NCI-H1436 (cell line): ENCODE measurements at regions not wholly inside any gene's neighbourhood (a gene's known extent, or its start where the extent isn't known, plus 50 kb on each side); places are given as distances from the start of the nearest gene placed in this dataset.

Source experiments
- DNase-seq: peaks from one replicate; lab custom pipeline; 2025; lab: John Stamatoyannopoulos, UW

DNA sequence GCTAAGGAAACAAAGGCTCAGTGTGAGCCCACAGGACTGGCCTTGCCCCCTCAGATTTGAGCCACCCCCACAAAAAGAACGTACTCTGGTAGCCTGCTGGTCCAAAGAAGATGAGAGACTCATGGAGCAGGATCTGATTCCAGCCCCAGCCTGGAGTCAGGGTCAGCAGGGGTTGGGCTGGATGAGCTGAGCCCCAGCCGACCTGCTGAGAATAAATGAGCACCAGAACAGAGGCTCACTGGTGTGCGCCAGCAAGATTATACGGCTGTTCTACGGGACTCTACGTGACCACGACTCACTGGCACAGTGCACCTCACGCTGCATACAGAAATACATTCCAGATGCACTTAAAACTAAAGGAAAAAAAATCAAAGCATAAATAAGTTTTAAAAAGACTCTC is 186.0 kb upstream of the RPL38 start:
- DNase-seq: no peak

DNA sequence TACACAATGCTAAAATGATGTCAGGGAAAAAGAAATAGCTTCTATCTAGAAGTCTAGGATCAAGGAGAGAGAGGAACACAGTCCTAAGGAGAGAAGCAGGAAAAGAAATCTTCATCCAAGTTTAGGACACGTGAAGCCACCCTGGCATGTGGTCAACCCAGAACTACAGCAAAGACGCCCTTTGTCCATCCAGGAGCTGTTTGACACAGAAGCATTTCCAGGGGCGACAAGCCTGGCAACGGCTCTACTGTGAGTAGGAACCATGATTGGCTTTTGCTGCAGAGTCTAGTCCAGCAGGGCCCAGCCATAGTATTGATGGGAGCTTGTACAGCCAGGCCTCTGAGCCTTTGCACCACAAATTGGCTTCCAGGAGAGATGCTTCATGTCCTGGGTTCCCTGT is 185.4 kb upstream of the RPL38 start:
- DNase-seq: no peak

- no peak for DNase-seq
Measured at GRCh38 chr17:74019271-74019670, 184.2 kb upstream of the RPL38 start.

DNA sequence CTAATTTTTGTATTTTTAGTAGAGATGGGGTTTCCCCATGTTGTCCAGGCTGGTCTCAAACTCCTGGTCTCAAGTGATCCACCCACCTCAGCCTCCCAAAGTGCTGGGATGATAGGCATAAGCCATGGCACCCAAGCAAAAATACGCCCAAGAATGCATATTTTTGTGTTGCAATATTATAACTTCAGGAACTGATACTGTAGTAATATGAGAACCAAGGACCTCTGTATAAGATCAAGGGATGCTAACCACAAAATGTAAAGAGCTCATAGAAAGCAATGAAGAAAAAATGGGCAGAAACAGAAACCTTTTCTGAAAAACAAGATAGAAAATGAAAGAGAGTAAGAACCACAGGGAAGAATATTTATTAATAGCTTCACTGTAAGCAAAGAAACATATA is 183.6 kb upstream of the RPL38 start:
- DNase-seq: no peak

GRCh38 chr17:74020522-74020921 is 183.0 kb upstream of the RPL38 start:
- DNase-seq: no peak

DNA sequence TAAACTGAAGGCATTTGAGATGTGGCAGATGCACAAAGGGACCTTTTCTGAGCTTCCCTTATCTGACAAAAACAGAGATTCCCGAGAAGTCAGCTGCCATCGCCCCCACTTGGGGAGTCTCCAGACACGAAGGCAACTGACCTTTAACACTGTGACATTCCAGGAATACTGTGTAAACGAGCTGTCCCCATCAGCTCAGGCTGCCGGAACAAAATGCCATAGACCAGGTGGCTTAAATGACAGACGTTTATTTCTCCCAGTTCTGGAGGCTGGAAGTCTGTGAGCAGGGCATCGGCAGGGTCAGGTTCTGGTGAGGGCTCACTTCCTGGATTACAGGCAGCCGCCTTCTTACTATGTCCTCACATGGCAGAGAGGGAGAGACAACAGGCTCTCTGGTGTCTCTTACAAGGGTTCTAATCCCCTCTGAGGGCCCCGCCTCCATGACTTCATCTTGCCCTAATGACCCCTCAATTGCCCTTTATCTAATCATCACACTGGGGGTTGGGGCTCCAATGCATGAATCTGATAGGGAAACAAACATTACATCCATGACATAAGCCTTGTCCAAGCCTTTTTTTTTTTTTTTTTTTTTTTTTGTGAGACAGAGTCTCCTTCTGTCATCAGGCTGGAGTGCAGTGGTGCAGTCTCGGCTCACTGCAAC is 178.5 kb upstream of the RPL38 start:
- DNase-seq: no peak

DNA sequence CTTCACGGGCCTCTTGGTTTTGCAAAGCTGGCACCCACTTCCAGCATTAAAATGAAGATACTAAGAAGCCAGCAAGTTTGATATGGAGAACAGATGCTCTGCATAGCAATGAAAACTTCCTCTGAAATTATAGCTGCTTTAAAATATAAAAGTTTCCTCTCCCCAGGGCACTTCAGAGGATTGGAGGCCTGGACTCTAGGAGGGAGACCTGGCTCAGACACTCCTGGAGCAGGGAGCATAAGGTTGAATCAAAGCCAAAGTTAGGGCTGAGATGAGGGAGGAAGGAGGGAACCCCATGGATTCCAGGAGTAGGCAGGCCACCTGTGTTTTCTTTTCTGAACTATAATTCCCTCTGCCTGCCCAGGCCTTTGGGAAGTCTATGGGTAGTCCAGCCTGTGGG is 176.0 kb upstream of the RPL38 start:
- no peak for DNase-seq

GRCh38 chr17:74028354-74029116 is 174.9 kb upstream of the RPL38 start:
- DNase-seq: no peak

DNA sequence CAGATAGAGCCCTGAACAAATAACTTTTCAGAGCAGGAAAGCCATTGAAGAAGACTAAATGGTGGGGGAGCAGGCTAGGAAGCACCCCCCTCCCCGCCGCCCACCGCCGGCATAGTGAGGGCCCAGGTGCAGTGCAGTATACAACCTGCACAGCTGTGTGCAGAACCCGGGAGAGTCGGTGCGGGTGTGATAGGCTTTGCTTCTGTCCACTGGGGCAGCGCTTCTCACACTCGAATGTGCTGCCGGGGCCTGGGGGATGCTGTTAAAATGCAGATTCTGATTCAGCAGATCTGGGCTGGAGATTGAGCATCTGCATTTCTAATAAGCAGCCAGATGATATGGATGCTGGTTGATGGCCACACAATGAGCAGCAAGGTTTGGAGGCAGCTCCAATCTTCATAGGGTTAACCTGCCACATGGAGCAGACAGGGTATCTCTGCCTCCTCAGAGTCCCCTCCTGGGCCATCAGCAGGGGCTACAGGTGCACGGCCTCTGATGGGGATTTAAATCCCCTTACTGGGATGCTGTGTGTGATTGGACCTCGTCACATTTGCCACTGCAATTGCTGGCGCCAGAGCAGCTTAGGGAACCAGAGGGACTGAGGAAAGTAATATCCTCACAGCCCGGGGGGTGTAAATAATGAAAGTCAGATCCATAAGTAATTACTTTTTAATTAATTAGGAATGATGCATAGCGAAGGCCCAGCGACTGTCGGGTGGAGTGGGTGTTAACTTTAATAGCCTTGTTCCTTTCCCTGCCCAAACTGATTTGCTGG is 172.0 kb upstream of the RPL38 start:
- DNase-seq: no peak

GRCh38 chr17:74032222-74032621 is 171.3 kb upstream of the RPL38 start:
- no peak for DNase-seq

DNA sequence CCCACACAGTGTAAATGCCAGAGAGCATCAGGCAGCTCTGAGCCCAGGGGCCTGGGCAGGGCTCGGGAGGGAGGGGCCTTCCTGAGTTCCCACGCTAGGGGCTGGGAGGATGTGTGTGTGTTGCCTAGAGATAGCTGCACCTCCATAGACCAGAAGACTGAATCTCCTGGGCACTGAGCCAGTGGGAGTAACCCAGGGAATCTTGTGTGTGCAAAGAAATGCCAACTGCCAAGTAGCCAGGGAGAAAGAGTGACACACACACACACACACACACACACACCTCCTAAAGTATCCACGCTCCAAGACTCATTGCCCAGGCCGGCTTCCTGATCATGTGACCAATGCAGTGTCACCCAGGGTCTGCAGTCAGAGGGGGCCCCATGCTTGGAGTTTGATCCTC is 166.2 kb upstream of the RPL38 start:
- DNase-seq: no peak

GRCh38 chr17:74040291-74040690 is 163.2 kb upstream of the RPL38 start:
- DNase-seq: no peak

GRCh38 chr17:74040729-74041128 is 162.7 kb upstream of the RPL38 start:
- DNase-seq: no peak

DNA sequence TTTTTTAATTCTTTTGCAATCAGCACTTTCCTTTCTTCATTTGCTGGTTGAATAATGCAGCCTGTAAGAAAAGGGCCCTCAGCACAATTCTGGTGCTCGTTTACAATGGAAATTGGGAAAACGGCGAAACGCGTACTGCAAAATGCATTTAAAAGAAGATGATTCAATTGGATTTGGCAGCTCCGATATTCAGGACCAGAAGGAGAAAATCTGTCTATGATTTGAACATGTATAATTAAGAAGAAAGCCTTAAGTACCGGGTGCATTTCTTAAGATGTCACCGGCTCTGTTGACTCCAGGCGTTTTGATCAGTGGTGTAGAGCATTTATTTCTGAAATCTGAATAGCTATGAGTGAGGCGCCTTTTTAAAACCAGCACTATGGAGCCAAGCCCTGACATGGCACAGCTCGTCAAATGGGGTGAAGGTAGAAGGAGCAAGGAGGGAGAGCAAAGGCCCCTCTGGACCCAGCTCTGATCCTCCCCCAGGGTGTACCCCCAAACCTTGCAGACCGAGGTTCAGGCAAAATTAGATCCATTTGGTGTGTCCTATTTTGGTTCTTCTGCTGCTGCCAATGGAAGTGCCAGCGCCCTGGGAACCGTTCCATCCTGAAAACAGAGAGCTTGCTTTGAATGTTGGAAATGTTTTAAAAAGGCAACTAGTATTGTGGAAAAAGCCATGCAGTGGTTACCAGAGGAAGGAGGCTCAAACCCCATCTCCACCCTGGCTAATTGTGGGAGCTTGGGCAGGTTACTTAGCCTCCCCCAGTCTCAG is 161.4 kb upstream of the RPL38 start:
- no peak for DNase-seq

DNA sequence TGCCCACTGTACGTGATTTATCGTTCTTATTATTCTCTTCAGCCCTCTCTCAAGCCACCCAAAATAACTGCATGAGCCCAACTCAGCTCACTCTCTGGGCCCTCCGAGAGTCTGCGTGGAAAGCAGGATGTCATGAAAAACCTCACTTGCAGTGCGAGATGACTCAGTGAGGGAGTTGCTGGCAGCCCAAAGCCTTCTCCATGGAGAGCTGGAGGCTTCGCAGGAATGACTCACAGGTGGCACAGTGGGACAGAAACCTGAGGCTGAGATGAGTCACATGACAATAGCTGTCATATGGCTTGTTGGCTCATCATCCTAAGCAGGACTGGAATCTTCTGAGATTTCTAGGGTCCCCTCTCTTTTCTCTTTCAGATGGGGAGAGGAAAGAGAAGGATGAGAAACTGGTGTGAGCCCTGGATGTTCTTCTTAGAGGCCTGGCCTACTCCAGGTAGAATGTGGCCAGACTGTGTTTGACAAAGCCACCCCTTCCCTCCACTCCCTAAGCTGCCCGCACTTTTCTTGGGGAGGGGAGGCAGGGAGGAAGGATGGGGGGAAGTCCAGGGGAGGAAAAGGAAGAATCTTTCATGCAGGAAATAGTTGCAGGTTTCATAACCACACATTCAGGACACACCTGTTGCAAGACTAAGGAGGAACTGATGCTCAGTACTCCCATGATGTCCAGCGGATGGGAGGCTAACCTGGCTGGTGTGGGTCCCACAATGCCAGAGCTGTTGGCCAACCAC is 160.6 kb upstream of the RPL38 start:
- no peak for DNase-seq

- no peak for DNase-seq
Measured at GRCh38 chr17:74043976-74044375, 159.5 kb upstream of the RPL38 start.

DNA sequence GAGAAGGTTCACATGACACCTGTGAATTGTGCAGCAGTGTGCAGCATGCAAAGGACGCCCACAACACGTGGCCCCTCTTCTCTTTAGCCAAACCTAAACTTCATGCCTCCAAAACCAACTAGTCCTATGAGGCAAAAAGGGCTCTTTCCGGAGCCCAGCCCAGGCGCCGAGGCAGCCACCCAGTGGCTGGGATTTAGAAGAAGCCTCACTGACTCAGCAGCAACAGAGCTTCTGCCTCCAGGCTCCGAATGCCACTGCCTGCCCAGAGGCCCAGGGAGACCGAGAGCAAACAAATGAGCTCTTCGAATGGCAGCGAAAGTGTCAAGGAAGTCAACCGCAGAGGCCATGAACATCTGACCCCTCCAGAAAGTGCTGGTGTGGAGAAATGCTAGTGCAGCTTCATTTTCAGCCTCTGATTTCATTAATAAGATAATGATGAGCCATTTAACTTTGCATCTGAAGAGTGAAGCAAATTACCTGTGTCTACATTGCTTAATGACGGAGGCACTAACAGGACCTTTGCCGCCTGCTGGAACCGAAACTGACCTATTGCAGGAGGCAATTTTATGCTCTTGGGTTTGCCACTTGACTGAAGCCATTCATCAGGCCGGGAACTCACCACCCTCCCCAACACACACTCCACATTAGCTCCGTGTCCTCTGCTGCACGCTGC is 157.7 kb upstream of the RPL38 start:
- no peak for DNase-seq

DNA sequence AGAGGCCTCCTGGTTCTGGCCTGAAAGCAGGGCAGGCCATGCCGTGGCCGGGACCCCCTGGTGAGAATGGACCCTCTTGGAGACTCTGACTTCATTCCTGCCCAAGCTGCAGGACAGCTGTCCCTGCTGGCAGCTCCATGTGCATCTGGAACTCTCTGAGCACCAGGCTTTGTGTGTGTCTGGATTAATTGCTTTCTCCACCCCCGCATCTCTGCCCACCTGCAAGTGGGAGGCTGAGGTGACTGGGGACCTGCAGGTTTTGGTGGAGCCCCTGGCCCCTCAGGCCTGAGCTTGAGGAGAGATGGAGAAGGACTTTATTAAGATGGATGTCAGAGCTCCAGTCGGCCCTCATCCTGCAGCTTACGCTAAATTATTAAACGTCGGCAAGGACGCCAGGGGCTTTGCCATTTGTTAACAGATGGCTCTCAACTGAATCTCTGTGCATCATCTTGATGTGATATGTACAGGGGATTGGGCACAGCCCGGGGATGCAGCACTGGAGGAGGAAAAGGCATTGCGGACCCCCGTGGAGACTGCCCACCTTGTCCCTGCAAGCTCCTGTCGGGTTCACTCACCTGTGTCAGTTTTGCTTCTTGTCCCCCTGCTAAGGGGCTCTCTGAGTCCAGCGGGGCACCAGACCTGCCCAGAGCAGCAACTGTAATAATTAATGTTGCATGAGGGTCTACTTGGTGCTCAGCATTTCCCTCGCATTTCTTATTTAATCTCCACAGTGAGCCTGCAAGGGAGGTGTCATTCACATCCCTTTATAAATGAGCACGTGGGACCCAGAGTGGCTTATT is 154.1 kb upstream of the RPL38 start:
- no peak for DNase-seq

- DNase-seq: no peak
Measured at GRCh38 chr17:74049967-74050458, 153.5 kb upstream of the RPL38 start.

DNA sequence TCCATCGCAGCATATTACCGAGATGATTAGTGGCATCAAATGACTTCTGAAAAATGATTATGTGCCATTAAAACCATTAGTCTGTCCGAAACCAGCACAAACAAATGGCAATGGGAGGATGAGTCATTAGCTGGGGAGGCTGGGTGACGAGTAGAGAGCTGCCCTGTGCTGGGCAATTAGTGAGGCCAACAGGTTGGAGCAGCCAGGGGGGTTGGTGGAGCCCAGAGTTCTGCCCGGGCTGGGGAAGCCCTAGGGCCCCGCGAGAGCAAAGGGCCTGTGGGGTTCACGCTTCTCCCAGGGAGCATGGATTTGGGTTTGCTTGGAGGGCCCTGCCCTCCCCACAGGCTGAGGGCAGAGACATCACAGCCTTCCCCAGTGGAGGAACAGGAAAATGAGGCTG is 152.1 kb upstream of the RPL38 start:
- DNase-seq: no peak
